ENCODE measurements at regions not wholly inside any gene's neighbourhood (a gene's known extent, or its start where the extent isn't known, plus 50 kb on each side); places are given as distances from the start of the nearest gene placed in this dataset.

GRCh38 chr9:30676651-30677050 is 1707.8 kb upstream of the ACO1 start:
- DNase-seq (ENCODE audit: low spot score): no peak

- DNase-seq (ENCODE audit: low spot score): no peak
These were observed 1707.2 kb upstream of the ACO1 start for GRCh38 chr9:30677221-30677620.

- no peak for DNase-seq (ENCODE audit: low spot score)
These were observed 1695.6 kb upstream of the ACO1 start for GRCh38 chr9:30688801-30689200.

- DNase-seq (ENCODE audit: low spot score): no peak
These were observed 1686.5 kb upstream of the ACO1 start for GRCh38 chr9:30697958-30698357.

- DNase-seq (ENCODE audit: low spot score): no peak
These were observed 1672.9 kb upstream of the ACO1 start for GRCh38 chr9:30711591-30711990.

- no peak for DNase-seq (ENCODE audit: low spot score)
These were observed 1671.2 kb upstream of the ACO1 start for GRCh38 chr9:30713243-30713642.

- no peak for DNase-seq (ENCODE audit: low spot score)
These were observed 1670.1 kb upstream of the ACO1 start for GRCh38 chr9:30714389-30714788.

GRCh38 chr9:30718483-30718882 is 1666.0 kb upstream of the ACO1 start:
- DNase-seq (ENCODE audit: low spot score): no peak

GRCh38 chr9:30722065-30722464 is 1662.4 kb upstream of the ACO1 start:
- no peak for DNase-seq (ENCODE audit: low spot score)

- DNase-seq (ENCODE audit: low spot score): no peak
These were observed 1660.8 kb upstream of the ACO1 start for GRCh38 chr9:30723656-30724055.

GRCh38 chr9:30732060-30732459 is 1652.4 kb upstream of the ACO1 start:
- DNase-seq (ENCODE audit: low spot score): no peak

GRCh38 chr9:30744871-30745270 is 1639.6 kb upstream of the ACO1 start:
- no peak for DNase-seq (ENCODE audit: low spot score)

- no peak for DNase-seq (ENCODE audit: low spot score)
These were observed 1637.9 kb upstream of the ACO1 start for GRCh38 chr9:30746589-30746988.

- no peak for DNase-seq (ENCODE audit: low spot score)
These were observed 1626.7 kb upstream of the ACO1 start for GRCh38 chr9:30757723-30758122.

- DNase-seq (ENCODE audit: low spot score): no peak
These were observed 1625.6 kb upstream of the ACO1 start for GRCh38 chr9:30758726-30759446.

- no peak for DNase-seq (ENCODE audit: low spot score)
These were observed 1619.1 kb upstream of the ACO1 start for GRCh38 chr9:30765318-30765717.

- DNase-seq (ENCODE audit: low spot score): no peak
These were observed 1613.2 kb upstream of the ACO1 start for GRCh38 chr9:30771163-30771708.

- DNase-seq (ENCODE audit: low spot score): no peak
These were observed 1612.7 kb upstream of the ACO1 start for GRCh38 chr9:30771760-30772159.

- no peak for DNase-seq (ENCODE audit: low spot score)
These were observed 1611.0 kb upstream of the ACO1 start for GRCh38 chr9:30773427-30773826.

GRCh38 chr9:30774326-30774725 is 1610.1 kb upstream of the ACO1 start:
- no peak for DNase-seq (ENCODE audit: low spot score)

- DNase-seq (ENCODE audit: low spot score): no peak
These were observed 1609.2 kb upstream of the ACO1 start for GRCh38 chr9:30775236-30775635.

GRCh38 chr9:30796764-30797163 is 1587.7 kb upstream of the ACO1 start:
- no peak for DNase-seq (ENCODE audit: low spot score)

GRCh38 chr9:30799527-30800101 is 1584.8 kb upstream of the ACO1 start:
- DNase-seq (ENCODE audit: low spot score): no peak

- DNase-seq (ENCODE audit: low spot score): no peak
These were observed 1584.0 kb upstream of the ACO1 start for GRCh38 chr9:30800421-30800820.
